Retinal pigment epithelial cell (primary cell): ENCODE measurements at regions not wholly inside any gene's neighbourhood (a gene's known extent, or its start where the extent isn't known, plus 50 kb on each side); places are given as distances from the start of the nearest gene placed in this dataset.
"Not testable (repeated sequence)": the region's sequence is repeated elsewhere in the genome, so short reads cannot be mapped to it uniquely, and the experiment has no call there.

Source experiments
- DNase-seq: peaks from one replicate; pipeline ENCODE4 v3.0.0-alpha.2; 2010; ENCODE audit warnings: low read depth
- H3K4me3 ChIP-seq: 2 replicates; pipeline ENCODE4 v1.5.1; 2011; ENCODE audit warnings: mild to moderate bottlenecking, low read length, control low read depth, moderate library complexity
- TF ChIP-seq, protein P1 (sequence below): conservative IDR thresholded peaks from 2 replicates; pipeline ENCODE4 v1.5.1; 2011; ENCODE audit warnings: low read depth, low read length, control low read depth, inconsistent platforms

DNA sequence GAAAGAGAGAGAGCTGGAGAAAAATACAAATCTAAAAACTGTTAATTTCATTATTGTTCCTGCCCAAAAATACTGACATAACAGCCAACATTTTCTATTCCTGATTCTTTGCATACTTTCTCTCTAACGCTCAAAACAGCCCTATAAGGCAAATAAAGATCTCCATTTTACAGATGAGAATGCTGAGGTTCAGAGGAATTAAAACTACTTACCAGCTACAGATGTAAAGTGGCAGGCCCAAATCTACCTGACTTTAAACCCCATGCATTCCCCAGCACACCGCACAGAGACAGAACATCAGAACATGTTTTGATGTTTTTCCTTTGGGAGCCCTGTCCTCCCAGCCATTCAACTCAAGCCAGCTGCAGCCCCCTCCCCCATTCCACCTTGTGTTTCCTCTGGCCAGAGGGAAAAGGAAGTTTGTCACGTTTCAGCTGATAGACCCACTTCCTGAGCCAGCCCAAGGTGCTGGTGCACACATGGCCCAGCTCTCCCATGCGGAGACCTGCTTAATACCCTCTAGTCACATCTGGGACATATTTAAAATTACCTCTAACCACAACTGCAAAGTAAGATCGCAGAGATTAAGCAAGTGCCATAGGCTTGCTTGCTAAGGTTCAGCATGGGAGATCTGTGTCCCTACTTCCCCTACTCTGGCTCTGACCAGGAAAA lies 133.1 kb upstream of the NFIA start:
- H3K4me3 ChIP-seq = no peak overlapping the region
- no peak for DNase-seq
- TF ChIP-seq, protein P1, sequence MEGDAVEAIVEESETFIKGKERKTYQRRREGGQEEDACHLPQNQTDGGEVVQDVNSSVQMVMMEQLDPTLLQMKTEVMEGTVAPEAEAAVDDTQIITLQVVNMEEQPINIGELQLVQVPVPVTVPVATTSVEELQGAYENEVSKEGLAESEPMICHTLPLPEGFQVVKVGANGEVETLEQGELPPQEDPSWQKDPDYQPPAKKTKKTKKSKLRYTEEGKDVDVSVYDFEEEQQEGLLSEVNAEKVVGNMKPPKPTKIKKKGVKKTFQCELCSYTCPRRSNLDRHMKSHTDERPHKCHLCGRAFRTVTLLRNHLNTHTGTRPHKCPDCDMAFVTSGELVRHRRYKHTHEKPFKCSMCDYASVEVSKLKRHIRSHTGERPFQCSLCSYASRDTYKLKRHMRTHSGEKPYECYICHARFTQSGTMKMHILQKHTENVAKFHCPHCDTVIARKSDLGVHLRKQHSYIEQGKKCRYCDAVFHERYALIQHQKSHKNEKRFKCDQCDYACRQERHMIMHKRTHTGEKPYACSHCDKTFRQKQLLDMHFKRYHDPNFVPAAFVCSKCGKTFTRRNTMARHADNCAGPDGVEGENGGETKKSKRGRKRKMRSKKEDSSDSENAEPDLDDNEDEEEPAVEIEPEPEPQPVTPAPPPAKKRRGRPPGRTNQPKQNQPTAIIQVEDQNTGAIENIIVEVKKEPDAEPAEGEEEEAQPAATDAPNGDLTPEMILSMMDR = no peak

DNA sequence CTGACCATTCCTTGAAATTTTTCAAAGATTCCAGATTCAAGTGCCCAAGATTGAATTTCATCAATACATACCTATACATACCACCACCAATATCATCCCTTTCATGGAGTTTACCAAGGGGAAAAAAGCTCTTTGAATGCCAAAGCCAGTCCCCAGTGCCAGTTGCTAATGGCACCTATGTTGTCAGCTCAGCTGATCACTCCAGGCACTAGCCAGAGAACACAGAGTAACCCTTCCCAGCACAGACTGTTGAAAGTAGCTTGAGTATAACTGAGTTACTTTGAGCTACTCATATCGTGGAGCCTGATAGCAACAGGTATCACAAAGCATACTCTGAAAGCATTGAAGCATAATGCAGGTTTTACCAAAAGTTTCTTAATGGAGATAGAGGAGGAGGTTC lies 133.9 kb upstream of the NFIA start:
- no peak overlapping the region for H3K4me3 ChIP-seq
- TF ChIP-seq, protein P1 = no peak
- DNase-seq = no peak

DNA sequence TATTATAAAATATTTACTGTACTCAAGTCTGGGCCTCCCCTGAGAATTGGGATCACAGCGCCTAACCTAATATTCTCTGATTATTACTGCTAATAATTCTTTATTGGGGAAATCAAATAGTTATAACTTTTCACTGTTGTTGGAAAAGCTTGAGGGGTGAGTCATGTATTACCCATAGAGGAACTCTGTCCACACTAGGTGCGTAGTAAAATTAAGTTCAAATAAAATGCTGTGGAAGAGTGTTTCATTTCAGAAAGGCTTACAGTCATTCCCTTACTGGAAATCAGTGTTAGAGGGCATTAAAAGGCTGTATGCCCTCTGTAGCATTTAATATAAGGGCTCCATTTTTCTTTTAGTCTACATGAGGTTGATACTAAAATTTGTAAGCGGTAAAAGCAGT lies 135.0 kb upstream of the NFIA start:
- H3K4me3 ChIP-seq = no peak overlapping the region
- TF ChIP-seq, protein P1 = no peak
- DNase-seq = no peak

DNA sequence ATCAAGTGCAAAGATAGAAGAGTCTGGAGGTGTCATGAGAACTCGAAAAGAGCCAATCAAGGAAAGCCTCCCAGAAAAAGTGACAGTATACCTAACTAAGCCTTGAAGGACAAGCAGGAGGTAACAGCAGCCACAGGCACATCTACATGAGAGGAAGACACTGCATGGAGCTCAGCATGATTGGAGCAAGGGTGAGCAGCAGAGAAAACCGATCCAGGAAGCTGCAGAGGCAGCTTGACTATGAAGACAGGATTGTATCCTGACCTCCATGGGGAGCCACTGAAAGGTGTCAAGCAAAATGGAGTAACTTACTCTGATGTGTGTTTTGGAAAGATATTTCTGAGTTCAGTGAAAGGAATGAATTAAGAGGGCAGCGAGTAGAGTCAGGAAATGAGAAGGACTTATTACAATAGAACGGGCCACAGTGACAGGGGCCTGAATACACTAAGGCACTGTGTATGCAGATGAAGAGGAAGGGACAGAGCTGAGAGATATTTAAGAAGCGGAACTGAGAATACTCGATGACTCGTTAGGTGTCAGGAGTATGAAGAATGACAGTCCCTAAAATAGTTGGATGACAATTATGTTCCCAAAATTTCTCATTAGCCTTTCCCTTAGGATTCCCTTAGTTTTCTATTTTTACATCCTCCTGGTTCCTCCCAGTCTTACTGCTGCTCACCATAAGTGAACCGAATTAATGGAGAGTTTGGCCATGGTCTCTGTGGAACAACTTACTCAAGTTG lies 139.3 kb upstream of the NFIA start:
- TF ChIP-seq, protein P1 = no peak

DNA sequence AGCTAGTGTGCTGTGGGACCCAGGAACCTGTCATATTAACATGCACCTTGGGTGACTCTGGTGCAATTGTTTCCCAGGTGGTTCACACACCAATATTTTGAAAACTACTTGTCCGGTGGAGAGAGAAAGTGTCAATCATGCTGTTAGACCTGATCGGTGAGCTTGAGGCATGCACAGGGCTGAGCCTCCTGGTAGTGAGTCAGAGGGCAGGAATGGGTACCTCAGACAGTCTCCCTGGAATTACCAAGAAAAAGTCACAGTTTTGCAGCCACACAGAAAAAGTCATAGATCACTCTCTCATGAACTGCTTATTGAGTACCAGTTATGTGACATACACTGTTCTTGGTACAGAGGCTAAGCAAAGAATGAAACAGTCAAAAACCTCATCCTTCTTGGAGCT lies 140.1 kb upstream of the NFIA start:
- H3K4me3 ChIP-seq = no peak overlapping the region
- DNase-seq = no peak
- TF ChIP-seq, protein P1 = no peak

More for the DNA sequence above, 139.3 kb upstream of the NFIA start:
- no peak overlapping the region for H3K4me3 ChIP-seq
- DNase-seq = no peak

DNA sequence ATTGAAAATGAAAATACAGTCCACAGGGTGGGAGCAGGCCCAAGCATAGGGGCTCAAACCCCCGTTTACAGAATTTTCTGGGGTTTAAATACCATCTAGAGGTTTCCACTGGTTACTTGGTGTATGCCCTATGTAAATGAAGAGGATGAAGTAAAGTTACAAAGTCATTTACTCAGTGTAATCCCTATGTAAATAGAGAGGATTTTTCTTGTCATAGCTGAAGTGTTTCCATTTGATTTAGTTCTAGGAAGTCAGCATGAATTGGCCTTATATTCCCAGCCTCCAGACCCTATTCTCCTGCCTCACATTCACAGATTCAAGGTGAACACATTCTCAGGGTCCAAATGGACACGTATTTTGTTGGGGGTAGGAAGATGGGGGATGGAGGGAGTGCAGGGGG lies 141.7 kb upstream of the NFIA start:
- DNase-seq, H3K4me3 ChIP-seq: not testable (repeated sequence)

DNA sequence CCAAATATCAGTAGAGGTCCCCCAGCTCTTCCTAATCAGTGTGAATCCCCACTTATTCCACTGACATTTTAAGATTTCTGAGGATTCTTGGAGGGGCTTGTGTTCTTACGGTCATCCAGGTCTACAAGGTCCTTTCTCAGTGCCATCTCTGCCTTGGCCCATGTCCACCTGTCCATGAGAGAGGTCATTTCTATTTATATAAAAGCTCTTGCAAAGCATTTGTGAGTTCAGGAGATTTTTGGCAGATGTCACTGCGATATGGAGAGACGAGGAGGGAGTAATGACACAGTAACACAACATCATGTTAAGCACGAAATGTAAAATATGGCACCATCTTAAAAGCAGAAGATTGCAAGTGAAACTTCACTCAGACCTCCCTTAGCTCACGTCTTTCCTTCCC lies 144.6 kb upstream of the NFIA start:
- TF ChIP-seq, protein P1 = no peak
- H3K4me3 ChIP-seq = no peak overlapping the region
- DNase-seq = no peak
